ELF-1 (cell line): ENCODE measurements at regions not wholly inside any gene's neighbourhood (a gene's known extent, or its start where the extent isn't known, plus 50 kb on each side); places are given as distances from the start of the nearest gene placed in this dataset.
"Not testable (repeated sequence)": the region's sequence is repeated elsewhere in the genome, so short reads cannot be mapped to it uniquely, and the experiment has no call there.

Experiments used
- DNase-seq: peaks from one replicate; pipeline ENCODE4 v3.0.0-alpha.2; 2016; ENCODE audit warnings: low read depth, low spot score

DNA sequence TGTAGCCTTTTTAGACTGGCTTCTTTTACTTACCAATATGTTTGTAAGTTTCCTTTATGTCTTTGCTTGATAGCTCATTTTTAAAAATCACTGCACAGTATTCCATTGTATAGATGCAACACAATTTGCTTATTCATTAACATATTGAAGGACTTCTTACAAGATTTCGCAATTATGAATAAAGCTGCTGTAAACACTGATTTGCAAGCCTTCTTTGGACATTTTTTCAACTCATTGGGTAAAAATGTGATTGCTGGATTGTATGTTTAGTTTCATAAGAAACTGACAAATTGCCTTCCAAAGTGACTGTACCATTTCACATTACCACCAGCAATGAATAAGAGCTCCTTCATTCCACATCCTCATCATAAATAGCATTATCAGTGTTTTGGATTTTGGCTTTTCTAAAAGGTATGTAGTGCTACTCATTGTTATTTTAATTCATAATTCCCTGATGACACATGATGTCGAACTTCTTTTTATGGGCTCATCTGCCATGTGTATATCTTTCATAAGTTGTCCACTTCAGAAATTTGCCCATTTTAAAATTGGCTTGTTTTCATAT is 80.7 kb downstream of the TFAP2B start:
- DNase-seq: no peak

DNA sequence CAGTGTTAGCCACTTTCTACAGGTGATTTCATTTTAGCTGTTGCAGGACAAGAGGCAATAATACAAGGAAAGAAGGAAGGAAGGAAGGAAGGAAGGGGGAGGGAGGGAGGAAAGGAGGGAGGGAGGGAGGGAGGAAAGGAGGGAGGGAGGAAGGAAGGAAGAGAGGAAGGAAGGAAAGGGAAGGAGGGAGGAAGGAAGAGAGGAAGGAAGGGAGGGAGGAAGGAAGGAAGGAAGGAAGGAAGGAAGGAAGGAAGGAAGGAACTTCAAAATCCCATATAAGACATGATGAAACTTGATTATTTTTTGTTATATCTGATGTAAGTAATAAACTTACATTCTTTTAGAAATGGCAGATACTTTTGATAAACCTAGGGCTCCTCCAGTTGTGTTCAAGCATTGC is 83.6 kb downstream of the TFAP2B start:
- no peak for DNase-seq

- DNase-seq: no peak
Measured at GRCh38 chr6:50905297-50905696, 86.6 kb downstream of the TFAP2B start.

DNA sequence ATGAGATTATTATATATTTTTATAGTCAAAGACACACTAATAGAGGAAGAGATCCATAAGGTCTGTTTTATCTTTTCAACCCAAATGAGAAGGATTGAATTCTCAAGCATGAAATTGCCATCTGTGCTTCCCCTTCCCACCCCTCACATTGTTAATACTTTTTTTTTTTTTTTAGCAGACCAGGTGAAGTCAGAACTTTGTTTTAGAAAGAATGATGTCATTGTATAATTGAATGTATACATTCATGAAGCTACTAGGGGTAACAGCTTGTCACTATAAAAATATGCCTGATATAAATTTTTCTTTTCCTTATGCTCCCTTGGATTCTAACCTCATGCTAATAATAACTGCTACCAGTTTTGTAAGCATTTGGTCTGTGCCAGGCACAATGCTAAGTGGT is 88.9 kb downstream of the TFAP2B start:
- no peak for DNase-seq

GRCh38 chr6:50913105-50913770 is 94.6 kb downstream of the TFAP2B start:
- DNase-seq: no peak

- DNase-seq: not testable (repeated sequence)
Measured at GRCh38 chr6:50921378-50921777, 102.7 kb downstream of the TFAP2B start.

GRCh38 chr6:50921968-50922367 is 103.3 kb downstream of the TFAP2B start:
- DNase-seq: no peak

DNA sequence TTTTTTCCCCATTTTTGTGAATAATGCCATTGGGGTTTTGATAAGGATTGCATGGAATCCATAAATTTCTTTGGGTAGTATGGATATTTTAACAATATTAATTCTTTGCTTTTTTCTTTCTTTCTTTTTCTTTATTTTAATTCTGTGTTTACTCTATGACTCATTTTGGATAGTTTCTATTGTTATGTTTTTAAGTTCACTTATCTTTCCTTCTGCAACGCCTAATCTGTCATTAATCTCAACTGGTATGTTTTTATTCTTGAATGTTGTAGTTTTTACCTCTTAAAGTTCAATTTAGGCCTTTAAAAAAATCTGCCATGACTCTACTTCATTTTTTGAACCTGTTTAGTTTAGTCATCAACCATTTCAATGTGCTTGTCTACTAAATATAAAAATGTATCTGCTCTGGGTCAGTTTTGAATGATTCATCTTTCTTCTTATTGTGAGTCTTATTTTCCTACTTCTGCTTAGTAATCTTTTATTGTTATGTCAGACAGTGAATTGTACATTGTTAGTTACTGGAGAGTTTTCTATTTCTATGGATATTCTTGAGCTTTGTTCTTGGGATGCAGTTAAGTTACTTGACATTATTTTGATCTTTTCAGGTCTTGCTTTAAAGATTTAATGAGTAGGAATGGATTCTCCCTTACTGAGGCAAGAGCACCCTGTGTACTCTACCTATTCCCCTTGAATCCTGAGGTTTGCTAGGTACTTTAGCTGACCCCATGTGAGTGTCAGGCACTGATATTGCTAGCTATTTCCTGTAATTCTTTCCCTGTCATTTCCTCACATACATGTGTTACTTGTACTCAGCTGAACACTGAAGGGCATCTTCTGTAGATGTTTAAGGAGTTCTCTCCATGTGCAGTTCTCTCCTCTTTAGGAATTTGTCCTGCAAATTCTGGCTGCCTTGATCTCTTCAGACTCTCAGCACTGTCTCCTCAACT is 104.2 kb downstream of the TFAP2B start:
- no peak for DNase-seq

- DNase-seq: no peak
Measured at GRCh38 chr6:50924758-50925157, 106.1 kb downstream of the TFAP2B start.

- DNase-seq: no peak
Measured at GRCh38 chr6:50925548-50925947, 106.9 kb downstream of the TFAP2B start.

- no peak for DNase-seq
Measured at GRCh38 chr6:50925981-50926380, 107.3 kb downstream of the TFAP2B start.

DNA sequence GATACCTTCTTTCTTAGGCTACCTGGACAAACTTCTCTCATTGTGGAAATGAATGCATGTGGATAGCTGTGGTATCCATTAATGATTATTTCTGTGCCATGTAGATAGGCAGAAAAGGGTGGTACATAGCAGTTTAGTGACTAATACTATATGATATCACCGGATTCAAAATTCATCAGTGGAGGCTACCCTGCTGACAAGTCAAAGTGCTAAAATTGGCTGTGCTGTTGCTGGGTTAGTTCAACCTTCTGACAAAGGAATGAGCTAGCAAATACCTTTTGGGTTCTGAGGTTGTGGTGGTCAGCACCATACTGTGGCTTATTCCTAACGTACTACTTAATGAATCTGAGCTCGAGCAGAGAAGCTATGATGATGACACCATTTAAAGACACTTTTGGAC is 109.1 kb downstream of the TFAP2B start:
- no peak for DNase-seq

DNA sequence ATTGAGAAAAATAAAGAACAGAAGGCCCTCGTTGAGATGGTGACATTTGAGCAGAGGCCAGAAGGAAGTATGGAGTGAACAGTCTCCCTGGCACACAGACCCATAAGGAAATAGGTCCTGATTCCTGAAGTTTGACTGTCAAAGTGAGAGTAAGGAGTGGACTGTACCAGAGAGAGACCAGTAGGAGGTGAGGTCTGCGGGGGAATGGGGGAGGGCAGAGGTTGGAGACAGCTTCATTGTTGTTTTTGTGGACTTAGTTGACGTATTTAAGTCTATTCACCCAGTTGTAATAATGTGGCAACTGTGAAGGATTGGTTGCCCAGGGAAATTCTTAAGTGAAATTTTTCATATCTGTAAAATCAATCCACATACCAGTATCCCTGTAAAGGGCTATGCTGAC is 110.7 kb downstream of the TFAP2B start:
- DNase-seq: no peak

GRCh38 chr6:50935442-50935841 is 116.8 kb downstream of the TFAP2B start:
- DNase-seq: peak; percentile 5

- DNase-seq: no peak
Measured at GRCh38 chr6:50936277-50936681, 117.6 kb downstream of the TFAP2B start.

DNA sequence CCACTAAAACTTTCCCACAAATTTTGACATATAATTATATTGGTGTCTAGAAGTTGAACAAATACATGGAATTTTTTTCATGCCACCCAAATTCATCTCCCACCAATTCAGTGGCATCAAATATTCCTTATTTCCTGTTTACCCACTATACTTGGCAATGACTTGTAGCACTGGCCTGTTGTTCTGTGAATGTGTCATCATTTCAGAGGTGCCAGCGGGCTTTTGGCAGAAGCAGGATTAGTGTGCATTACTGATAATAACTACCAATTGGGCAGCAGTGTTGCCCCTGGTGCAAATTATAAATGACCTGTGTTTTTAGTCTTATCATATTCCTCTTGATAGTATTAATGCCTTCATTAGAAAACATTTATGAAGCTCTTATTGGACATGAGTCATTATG is 121.3 kb downstream of the TFAP2B start:
- no peak for DNase-seq

GRCh38 chr6:50945789-50946188 is 127.1 kb downstream of the TFAP2B start:
- DNase-seq: no peak

DNA sequence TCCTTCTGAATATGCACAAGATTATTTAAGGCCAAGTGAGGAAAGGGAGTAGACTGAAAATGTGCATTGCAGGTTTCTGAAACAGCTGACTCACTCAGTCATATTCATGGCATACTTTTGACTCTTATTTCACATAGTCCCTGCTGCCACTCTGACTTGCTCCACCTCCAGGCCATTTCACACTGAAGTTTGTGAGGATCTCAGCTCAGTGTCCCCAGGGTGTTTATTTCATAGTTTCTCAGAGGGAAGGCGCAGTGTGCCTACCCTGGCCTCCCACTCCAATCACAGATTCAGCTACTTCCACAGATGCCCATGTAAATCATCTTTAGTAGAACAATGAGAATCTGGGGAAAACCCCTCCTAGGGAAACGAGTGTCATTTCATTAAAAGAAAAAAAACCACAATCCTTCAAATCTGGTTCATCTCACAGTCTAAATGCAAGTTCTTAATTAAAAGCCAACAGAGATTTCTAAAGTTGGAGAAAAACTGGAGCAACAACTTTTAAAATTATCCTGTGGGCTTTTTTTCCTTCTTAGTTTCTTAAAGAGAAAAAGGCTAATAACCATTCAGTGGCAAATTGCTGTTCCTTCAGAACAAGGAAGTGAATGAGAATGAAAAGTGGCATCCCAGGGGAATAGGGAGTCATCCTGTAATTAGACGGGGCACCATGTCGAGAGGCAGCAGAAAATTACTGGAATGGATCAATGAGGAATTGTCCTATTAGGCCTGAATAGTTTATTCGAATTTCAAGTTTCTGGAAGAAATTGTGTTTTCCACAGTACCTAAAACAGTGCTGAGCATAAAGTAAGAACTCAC is 133.6 kb downstream of the TFAP2B start:
- DNase-seq: peak; percentile 23

DNA sequence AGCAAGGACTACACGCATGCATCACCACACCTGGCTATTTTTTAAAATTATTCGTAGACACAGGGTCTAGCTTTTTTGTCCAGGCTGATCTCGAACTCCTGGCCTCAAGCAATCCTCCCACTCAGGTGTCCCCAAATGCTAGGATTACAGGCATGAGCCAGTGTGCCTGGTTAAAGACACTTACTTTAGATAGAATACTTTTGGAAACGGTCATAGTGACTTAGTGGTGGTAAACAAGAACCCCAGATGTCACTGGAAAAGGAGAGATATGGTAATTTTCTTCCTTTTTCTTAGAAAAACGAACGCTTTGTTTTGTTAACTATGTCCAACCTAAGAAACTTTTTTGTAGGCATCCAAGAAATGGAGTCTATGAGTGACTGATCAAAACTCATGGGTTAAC is 137.3 kb downstream of the TFAP2B start:
- DNase-seq: no peak

DNA sequence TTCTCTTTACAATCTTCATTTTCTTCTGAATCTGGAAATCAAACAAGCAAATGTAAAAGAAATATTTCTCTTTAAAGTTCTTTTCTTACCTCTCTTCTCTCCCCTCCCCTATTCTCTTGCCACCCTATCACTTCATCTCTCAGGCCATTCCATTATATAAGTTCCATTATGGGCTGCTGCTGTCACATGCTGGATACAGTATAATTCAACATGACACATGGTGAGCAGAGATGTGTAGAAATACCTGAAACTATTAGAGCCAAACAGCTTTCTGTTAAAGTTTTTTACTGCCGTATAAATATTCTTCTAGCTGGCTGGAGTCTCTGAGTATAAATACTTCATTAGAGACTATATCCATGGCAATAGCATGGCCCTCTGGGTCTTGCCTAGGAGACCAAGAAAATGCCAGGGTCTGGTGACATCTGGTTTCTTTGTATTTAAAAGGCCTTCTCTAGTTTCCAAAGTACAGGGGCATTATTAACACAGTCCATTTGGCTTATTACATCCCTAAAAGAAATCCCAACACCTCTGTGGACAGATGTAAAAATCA is 139.6 kb downstream of the TFAP2B start:
- DNase-seq: no peak

- no peak for DNase-seq
Measured at GRCh38 chr6:50959081-50959641, 140.5 kb downstream of the TFAP2B start.
